Hippocampal formation (tissue), 2 donors: ENCODE measurements at regions not wholly inside any gene's neighbourhood (a gene's known extent, or its start where the extent isn't known, plus 50 kb on each side); places are given as distances from the start of the nearest gene placed in this dataset.

Source experiments
- DNase-seq, 2 donors: peaks; one replicate each; lab custom pipeline; 2025; lab: John Stamatoyannopoulos, UW

- no peak for DNase-seq
Measured at GRCh38 chr2:235170016-235170415, 218.2 kb downstream of the SH3BP4 start.

DNA sequence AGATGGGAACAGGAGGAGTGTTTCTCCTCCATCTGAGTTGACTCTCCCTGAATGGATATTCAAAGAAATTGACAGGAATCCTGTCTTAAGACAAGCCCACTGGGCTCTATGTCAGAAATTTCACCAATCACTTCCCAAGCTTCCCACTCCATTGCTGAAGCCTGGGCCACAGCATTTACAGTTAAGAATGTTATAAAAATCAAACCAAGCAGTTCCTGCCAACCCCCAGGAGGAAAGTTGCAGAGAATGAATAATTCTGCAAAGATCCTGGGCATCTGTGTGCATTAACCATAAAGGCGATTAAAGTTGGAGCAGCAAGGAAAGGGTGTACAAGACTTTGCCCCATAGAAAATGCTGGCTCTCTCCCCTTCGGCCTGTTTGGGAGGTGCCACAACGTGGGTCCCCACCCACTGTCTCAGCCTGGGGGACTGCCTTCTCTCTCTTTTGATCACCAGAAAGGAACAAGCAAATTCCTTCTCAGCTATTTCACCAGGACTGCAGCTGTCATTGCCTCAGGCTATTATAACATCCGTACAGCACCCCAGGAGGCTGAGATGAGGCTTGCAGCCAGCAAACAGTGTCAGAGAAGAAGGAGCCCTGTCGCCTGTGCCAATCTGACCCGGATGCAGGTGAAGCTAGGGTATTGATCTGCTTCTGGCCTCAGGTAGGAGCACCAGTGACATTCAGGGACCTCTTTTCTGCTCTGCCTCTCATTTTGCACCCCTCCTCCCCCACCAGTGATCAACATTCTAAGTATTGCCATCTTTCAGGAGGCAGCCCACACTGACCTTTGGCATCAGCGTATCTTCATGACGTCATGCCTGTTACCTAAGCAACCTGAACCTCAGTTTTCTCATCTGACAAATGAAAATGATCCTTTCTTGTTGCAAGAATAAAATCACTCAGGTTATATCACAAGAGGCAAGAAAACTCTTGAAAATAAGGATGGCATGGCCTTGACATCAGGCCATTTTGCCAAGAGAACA, 219.0 kb downstream of the SH3BP4 start:
- DNase-seq: no peak

- DNase-seq: no peak
Measured at GRCh38 chr2:235171550-235172031, 219.8 kb downstream of the SH3BP4 start.

DNA sequence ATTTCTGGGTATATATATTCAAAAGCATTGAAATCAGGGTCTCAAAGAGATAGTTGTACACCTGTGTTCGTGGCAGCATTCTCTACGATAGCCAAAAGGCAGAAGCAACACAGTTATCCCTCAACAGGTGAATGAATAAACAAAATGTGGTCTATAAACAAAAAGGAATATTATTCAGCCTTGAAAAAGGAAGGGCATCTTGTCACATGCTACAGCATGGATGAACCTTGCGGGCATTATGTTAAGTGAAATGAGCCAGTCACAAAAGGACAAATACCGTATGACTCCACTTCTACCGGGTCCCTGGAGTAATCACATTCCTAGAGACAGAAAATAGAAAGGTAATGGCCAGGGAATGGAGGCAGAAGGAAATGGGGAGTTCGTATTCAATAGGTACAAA, 228.8 kb downstream of the SH3BP4 start:
- no peak for DNase-seq

DNA sequence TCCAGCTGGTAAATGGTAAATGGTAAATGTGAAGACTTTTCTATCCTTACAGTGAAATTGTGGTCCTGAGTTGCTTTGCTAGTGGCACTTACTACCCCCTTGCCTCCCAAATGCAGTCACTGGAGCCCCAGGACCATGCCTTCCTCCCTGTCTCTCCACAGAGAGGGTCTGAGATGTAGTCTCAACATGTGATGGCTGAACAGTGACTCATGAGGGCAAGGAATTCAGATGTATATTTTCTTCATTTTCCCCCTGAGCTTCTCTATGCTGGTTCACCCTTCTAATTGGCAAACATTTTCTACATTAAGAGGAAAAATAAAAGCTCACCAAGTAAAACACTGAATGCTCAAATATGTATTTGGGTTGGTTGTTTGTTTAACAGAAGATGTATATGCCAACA, 232.0 kb downstream of the SH3BP4 start:
- DNase-seq: no peak

- DNase-seq: no peak
Measured at GRCh38 chr2:235187806-235188205, 236.0 kb downstream of the SH3BP4 start.

GRCh38 chr2:235191486-235191885, 239.7 kb downstream of the SH3BP4 start:
- no peak for DNase-seq

- DNase-seq: no peak
Measured at GRCh38 chr2:235191978-235192377, 240.2 kb downstream of the SH3BP4 start.

GRCh38 chr2:235194351-235194750, 242.5 kb downstream of the SH3BP4 start:
- peak; percentile 30 to 78 for DNase-seq

DNA sequence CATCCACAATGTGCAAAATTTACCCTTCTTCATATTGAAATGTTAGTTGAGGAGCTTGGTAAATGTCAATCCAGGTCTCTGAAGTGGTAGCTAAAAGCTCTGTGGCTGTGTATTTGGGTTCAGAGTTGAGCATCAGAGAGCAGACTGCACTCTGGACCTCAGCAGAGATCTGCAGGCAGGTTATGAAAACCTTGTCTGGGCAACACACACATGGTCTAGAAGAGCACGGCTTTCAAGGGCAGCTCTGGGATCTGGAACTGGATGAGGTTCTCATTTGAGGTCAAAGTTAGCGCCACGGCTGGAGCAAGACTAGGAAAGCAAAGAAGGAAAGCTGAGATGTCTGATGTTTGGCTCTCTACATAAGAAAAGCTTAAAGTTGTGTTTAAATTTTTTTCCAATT, 243.0 kb downstream of the SH3BP4 start:
- no peak for DNase-seq

DNA sequence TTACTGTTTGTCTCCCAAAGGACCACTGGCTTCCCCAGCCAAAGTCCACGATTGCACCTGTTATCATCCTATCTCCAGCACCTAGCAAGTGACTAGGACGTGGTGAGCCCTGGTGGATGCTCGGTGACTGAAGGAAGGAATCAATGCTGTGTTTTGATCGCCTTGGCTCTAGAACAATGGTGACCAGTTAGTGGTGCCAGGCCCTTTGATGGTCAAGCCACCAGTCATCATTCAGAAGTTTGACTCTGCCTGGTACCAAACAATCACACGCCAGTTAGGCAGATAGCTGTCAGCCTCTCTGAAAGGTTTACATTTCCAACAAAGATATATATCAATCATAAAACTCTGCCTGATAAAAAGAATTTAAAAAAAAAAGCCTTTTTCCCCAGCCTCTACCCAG, 244.1 kb downstream of the SH3BP4 start:
- DNase-seq: peak; percentile 22 to 54

GRCh38 chr2:235199128-235199527, 247.3 kb downstream of the SH3BP4 start:
- DNase-seq: no peak

GRCh38 chr2:235200216-235200615, 248.4 kb downstream of the SH3BP4 start:
- DNase-seq: no peak

- DNase-seq: no peak
Measured at GRCh38 chr2:235201756-235202155, 249.9 kb downstream of the SH3BP4 start.

DNA sequence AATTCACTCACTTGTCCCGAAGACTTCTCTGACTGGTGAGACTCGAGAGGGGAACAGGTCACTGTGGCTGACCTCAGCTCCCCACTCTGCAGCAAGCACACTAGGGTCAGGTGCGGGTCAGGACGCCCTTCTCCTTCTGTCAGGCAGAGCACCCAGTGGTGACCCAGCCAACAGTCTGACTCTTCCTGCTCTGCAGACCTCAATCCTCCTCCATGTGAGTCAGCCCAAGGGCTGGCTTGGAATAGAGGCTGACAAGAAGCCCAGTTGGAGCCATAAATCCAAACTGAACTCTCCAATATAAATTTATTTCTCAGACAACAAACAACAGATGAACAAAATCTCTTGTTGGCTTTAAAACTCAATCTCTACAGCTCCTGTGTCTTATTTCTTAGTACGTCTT, 253.1 kb downstream of the SH3BP4 start:
- no peak for DNase-seq

- no peak for DNase-seq
Measured at GRCh38 chr2:235206399-235206798, 254.6 kb downstream of the SH3BP4 start.

DNA sequence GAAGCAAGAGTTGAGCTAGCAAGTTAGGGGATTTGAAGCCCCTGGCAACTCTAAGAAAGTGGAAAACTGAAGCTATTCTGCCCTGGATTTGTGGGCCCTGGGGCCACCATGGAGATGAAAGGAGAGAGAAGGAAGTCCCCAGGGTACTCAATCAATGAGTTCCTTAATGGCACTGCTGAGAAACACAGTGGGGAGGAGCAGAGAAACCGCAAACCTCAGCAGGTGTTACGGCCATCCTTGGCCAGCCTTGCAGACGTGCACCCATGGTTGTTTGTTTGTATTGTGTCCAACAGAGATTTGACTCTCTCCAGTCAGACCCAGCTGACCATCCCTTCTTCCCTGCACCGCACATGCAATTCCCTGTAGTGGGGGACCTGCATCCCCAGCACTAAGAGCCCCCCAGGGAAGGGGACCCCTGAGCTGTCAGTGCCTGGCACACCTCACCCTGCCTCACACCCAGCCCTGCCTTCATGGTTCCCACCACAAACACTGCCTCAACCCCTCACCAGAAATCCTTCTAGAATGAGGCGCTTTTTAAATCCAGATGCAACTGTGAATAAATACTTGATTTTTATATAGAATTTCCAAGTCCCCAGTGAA, 255.3 kb downstream of the SH3BP4 start:
- DNase-seq: no peak

DNA sequence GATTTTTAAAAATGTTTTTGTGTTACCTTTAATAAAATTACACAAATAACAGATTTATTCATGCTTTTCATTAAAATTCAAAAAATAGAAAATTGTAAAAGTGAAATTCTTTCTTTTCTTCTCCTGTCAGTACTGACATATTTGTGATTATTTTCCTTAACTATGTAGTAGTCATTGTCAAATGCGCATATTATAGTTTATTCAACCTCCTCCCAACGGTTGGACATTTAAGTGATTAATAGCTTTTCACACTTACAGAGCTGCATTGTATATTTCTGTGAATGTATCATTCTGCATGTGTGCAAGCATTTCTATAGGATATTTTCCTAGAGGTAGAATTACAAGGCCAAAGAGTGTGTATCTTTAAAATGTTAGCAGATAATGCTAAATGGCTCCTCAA, 259.2 kb downstream of the SH3BP4 start:
- DNase-seq: no peak

GRCh38 chr2:235212501-235213158, 260.8 kb downstream of the SH3BP4 start:
- DNase-seq: no peak

GRCh38 chr2:235215248-235215647, 263.4 kb downstream of the SH3BP4 start:
- DNase-seq: no peak

DNA sequence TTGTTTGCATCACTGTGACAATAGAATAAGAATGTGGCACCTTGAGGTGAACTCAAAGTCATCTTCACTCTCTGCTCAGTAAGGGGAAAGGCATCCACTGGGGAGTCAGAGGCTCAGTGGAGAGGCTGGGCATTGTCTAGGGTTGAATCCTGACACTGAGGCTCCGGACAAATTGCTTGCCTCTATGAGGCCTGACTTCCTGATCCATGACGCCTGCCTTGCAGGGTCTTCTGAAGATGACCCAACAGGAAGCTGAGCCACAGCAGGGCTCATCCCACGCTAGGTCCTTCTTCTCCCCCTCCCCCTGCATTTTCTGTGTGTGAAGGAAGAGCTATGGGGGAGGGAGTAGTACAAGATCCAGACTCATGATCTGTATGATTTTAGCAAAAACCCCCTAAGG, 265.1 kb downstream of the SH3BP4 start:
- DNase-seq: no peak

DNA sequence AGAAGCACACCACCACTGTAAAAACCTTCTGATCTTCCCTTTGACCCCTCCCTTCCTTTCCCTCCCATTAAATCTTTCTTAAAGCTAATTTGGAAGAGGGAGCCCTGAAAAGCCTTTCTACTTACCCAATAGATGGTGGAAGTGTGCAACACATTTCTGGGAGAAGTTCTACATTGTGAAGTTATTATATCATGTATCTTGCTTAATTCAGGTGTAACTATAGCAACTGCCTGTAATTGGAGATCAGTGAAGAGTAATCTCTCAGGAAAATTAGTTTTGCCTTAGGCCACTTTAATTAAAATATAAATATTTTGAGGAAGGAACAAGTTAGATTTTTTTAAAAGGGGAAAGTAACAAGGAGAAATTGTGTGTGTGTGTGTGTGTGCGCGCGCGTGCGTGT, 266.0 kb downstream of the SH3BP4 start:
- DNase-seq: no peak

DNA sequence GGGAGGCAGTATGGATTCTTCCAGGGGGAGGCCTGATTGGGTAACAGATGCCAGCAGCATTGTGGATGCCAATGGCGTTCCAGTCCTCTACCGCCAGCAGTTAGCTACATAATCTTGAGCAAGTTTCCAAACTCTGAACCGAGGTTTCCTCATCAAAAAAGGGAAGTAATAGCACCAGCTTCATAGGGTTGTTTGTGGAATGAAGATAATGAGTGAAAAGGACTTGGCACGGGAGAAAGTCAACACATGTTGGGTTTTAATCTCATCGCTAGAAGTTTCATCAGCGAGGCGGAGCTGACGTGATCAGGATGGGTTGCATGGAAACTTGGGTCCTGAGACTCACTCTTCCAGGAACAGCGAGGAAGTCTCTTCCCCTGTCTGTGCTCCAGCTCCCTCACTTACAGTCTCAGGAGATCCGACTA, 266.7 kb downstream of the SH3BP4 start:
- DNase-seq: no peak
